Stomach (tissue), 4 donors: ENCODE measurements at regions not wholly inside any gene's neighbourhood (a gene's known extent, or its start where the extent isn't known, plus 50 kb on each side); places are given as distances from the start of the nearest gene placed in this dataset.

Source experiments
- CTCF ChIP-seq, 7 experiments: fragments of 450-650 bp in 4 of 7; fragments of 200-600 bp in 3 of 7; sonication (generic) in 3 of 7; IDR thresholded peaks; one replicate each; pipeline ENCODE4 v1.5.1; 2016 to 2019; ENCODE audit warnings: antibody characterized with exemption in 7 of 7, control low read depth in 2 of 7, mild to moderate bottlenecking in 1 of 7
- EP300 ChIP-seq: sonication (generic); formaldehyde crosslinking; IDR thresholded peaks from one replicate; pipeline ENCODE4 v1.6.1; 2017; ENCODE audit warnings: antibody characterized with exemption
- POLR2A ChIP-seq, 4 donors: fragments of 450-650 bp; IDR thresholded peaks; one replicate each; pipeline ENCODE4 v1.6.1; 2016; ENCODE audit warnings: antibody characterized with exemption in 4 of 4, control low read depth in 2 of 4, mild to moderate bottlenecking in 1 of 4, moderate library complexity in 1 of 4
- POLR2AphosphoS5 ChIP-seq, 3 donors: sonication (generic); formaldehyde crosslinking; IDR thresholded peaks; one replicate each; pipeline ENCODE4 v1.6.1; 2016; ENCODE audit warnings: antibody characterized with exemption in 3 of 3

GRCh38 chr21:20877976-20878375 is 120.2 kb upstream of the NCAM2 start:
- TF ChIP-seq POLR2AphosphoS5 (IDR thresholded peaks at IDR 0.05) (no peak), CTCF (IDR thresholded peaks at IDR 0.05) (no peak), POLR2A (IDR thresholded peaks at IDR 0.05) (no peak), EP300 (no peak)
